NCI-H1417 treated with DMSO at 0.1 percent for 48 hours (cell line): ENCODE measurements at regions not wholly inside any gene's neighbourhood (a gene's known extent, or its start where the extent isn't known, plus 50 kb on each side); places are given as distances from the start of the nearest gene placed in this dataset.
"Not testable (repeated sequence)": the region's sequence is repeated elsewhere in the genome, so short reads cannot be mapped to it uniquely, and the experiment has no call there.

Experiments used
- DNase-seq: peaks from one replicate; lab custom pipeline; 2025; lab: John Stamatoyannopoulos, UW

DNA sequence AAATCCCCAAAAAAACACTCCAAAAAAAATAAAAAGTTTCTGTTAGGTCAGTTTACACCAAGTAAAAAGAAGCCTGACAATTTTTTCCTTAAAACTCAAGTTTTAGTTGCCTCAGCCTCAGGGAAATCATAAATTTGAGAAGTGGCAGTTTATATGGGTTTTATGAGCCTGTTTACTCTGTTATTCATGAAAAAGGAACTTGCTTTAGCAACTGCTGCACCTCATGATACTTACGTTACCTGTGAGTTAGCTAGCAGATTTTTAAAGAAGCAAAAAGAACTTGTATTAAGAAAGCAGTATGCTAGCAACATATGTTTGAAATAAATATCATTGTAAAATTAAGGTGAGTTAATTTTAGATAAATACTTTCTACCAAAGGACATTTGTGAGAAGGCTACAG, 1264.5 kb upstream of the PHF14 start:
- no peak for DNase-seq

GRCh38 chr7:9711259-9711918, 1262.3 kb upstream of the PHF14 start:
- no peak for DNase-seq

DNA sequence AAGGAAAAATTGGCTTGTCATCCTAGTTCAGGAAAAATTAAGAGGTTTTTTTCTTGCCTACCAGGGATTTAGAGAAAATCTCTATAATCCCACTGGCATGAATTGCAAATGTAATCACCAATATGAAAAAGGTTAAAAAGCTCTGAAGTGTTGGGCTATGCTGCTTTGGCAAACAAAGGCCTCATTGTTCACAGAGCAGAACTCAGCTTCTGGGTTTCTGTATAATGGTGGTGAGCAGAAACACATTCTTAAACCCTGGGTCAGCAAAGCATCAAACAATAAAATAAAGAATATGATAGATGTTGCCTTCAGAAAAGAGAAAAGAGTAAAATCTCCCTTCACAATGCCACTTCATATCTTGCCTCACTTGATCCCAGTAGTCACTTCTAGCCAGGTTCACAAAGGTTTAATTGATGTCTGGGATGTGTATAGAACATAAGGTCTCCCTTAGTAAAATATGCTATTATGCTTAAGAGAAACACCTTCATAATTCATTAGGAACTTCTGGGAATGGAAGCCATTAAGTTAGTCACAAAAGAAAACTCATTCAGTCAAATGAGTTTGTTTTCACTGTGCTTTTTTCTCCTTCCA, 1255.5 kb upstream of the PHF14 start:
- DNase-seq, result no peak

DNA sequence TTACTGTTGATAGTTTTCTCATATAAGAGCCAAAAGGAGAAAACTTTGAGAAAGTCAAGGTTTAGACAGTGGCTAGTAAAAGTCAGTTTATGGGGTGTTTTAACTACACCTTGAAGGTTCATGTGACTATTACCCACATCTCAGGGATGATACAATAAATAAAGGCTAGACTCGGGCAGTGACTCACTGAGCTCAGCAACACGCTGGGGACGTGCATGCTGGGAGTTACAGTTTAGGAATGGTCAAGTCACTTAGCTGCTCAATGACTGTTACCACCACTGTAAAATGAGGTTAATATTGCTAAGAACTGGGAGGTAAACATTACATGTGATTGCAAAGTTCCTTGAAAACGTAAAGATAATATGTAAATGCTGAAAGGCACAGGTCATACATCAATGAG, 1254.4 kb upstream of the PHF14 start:
- DNase-seq, result no peak

GRCh38 chr7:9719721-9720120, 1254.0 kb upstream of the PHF14 start:
- no peak for DNase-seq

GRCh38 chr7:9725940-9726663, 1247.6 kb upstream of the PHF14 start:
- DNase-seq, result not testable (repeated sequence)

GRCh38 chr7:9726811-9727210, 1246.9 kb upstream of the PHF14 start:
- not testable (repeated sequence) for DNase-seq

GRCh38 chr7:9727467-9727869, 1246.2 kb upstream of the PHF14 start:
- not testable (repeated sequence) for DNase-seq

DNA sequence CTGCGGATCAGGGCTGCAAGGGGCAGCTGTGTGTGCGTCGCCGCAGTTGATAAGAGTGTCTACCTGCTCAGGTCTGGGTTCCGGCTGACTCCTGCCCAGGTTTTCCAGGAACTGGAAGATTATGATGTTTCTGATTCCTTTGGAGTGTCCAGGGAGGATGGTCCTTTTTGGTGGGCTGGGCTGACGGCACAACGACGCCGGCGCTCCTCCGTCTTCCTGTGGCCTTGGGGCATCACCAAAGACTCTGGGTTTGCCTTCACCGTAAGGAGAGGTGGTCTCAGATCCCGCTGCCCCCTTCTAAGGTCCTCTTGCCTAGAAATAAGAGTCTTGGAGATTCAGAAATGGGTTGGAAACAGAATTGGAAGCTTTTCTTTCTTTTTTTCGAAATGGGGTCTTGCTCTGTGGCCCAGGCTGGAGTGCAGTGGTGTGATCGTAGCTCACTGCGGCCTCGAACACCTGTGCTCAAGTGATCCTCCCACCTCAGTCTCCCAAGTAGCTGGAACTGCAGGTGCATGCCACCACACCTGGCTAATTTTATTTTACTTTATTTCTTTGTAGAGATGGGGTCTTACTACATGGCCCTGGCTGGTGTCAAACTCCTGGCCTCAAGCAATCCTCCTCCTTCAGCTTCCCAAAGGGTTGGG, 1245.5 kb upstream of the PHF14 start:
- not testable (repeated sequence) for DNase-seq

- no peak for DNase-seq
Observed at GRCh38 chr7:9752033-9752432, 1221.6 kb upstream of the PHF14 start.

- DNase-seq, result no peak
Observed at GRCh38 chr7:9761224-9761623, 1212.4 kb upstream of the PHF14 start.

DNA sequence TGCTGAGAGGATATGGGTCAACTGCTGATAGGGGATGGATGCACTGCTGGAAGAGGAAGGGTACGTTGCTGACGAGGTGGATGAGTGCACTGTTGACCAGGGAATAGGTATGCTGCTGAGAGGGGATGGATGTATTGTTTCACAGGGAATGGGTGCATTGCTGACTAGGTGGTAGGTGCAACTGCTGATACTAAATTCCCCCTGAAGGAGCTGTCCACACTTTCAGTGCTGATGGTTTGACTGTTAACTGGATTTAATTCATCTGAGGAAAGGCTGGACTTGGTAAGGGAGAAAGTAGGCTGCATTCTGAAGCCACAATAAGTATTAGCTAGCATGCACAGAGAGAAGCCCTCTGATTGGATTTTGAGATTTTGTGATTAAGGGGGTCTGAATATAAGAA, 1196.8 kb upstream of the PHF14 start:
- no peak for DNase-seq

GRCh38 chr7:9778367-9778766, 1195.3 kb upstream of the PHF14 start:
- DNase-seq, result no peak

GRCh38 chr7:9781710-9782109, 1192.0 kb upstream of the PHF14 start:
- DNase-seq, result no peak

GRCh38 chr7:9782275-9782674, 1191.4 kb upstream of the PHF14 start:
- DNase-seq, result no peak

- no peak for DNase-seq
Observed at GRCh38 chr7:9785211-9785610, 1188.5 kb upstream of the PHF14 start.

DNA sequence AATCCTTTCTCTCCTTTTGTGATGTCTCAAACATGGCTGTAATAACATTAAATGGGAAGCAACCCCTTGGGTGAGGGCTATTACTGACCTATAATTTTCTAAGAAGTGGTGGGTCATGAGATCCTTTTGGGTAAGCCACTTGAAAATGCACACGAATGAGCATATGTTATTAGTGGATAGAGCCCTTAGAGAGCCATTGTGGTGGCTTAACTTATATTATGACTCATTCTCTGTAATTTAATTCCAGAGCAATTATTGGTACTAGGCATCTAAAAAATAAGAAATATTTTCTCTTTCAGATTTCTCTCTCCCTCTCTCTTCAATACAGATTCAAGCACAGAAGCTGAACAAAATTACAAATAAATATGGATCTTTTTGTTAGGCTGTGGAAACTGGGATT, 1177.4 kb upstream of the PHF14 start:
- peak; percentile 2 for DNase-seq

DNA sequence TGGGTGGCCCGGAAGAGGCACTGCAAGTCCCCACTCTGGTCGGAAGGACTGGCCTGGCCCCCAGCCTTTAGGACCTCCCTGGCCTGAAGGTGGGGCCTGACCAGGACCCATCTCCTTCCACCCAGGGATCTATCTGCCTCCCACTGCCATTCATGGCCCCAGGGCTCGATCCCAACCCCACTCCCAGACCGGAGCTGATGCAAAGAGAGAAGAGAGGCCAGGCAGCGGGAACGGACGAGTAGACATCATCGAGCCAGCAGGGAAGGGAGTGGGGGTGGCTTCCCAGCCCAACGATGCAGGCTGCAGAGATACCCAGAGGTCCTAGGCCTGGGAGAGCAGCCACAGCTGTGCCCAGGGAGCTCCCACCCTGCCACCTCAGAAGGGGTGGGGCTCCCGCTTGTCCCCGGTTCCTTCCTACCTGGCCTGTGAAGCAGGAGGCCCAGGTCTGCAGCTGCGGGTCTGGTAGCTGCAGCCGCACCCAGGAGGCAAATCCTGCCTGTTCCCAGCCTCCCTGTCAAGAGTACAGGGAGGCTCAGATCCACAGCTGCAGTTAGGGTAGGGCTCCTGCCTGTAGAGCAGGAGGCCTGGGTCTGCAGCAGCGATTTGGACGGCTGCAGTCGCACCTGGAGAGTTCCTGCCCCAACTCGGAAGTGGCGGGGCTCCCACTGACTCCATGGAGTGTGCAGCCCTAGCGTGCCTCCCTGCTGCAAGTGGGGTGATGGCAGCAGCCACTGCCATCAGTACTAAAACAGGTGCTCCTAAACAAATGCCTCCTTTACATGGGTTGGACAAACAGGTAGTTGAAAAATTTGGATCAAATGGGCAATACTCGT, 1151.0 kb upstream of the PHF14 start:
- no peak for DNase-seq

DNA sequence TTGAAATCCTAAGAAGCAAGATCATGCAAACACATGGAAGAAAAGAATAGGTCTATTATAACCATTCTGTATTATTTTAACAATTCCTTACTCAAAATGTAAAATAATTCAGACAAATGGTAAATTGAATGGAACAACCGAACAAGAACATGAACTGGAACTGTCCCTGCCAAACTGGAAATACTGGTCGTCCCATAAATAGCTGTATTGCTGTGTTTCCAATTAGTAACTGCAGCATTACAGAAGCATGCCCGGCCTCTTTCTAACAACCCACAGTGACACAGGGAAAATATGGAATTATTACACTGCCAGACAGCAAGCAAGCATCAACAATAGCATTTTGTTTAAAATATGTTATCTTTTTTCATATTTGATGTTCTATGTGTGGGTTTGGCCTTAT, 1138.5 kb upstream of the PHF14 start:
- no peak for DNase-seq

GRCh38 chr7:9836671-9837070, 1137.0 kb upstream of the PHF14 start:
- DNase-seq, result no peak

DNA sequence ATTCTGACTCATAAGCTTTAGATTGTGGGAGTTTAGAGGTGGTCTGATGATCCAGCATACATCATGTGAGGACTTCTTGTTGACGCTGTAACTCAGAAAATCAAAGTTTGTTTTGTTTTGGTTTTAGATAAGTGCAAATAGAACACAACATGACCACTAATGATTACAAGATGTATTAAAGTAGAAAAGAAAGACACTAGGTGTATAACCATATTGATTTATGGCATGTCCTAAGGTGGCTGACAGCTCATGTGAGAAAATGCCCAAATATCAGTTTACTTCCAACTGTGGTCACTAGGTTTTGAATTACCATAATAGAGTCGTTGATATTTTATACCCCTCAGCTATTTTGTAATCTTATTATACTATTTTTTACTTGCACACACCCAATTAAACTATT, 1131.4 kb upstream of the PHF14 start:
- DNase-seq, result no peak

DNA sequence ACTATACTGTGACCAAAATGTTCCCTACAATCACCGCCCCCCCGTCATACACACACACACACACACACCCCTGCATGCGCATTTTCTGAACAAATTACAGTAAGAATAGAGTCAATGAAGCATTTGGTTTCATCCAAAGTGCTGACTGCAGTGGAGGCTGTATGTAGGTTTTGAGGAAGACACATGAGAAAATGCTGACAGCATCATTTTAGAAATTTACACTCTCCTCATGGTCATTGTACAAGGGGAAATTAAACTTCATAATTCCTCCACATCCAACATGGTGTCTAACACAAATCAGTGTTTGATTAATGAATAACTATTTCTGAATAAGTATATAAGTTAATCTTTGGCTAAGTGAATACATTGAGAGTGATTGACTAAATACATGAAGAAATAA, 1126.8 kb upstream of the PHF14 start:
- no peak for DNase-seq
